Astrocyte (in vitro differentiated cells and primary cell): ENCODE measurements at regions not wholly inside any gene's neighbourhood (a gene's known extent, or its start where the extent isn't known, plus 50 kb on each side); places are given as distances from the start of the nearest gene placed in this dataset.

Experiments
- CTCF ChIP-seq: IDR thresholded peaks from 2 replicates; pipeline ENCODE4 v1.5.1; 2011; ENCODE audit warnings: low read depth, mild to moderate bottlenecking, inconsistent platforms, low read length, moderate library complexity; ENCODE audit not compliant: insufficient read depth
- EZH2 ChIP-seq: IDR thresholded peaks from 2 replicates; pipeline ENCODE4 v1.6.1; 2012; ENCODE audit warnings: mild to moderate bottlenecking, low read length, inconsistent platforms; ENCODE audit not compliant: insufficient read depth

- TF ChIP-seq CTCF (no peak), EZH2 (no peak)
Measured at GRCh38 chr18:22865354-22866116, 67.6 kb upstream of the RBBP8 start.
